NB4 (cell line): ENCODE measurements at regions not wholly inside any gene's neighbourhood (a gene's known extent, or its start where the extent isn't known, plus 50 kb on each side); places are given as distances from the start of the nearest gene placed in this dataset.

Experiments
- DNase-seq: peaks from one replicate; pipeline ENCODE4 v3.0.0; 2010; ENCODE audit warnings: low read depth
- H3K4me3 ChIP-seq: one replicate; pipeline ENCODE4 v1.5.1; 2011; ENCODE audit warnings: mild to moderate bottlenecking, low read depth, low read length, moderate library complexity
- MYC ChIP-seq: IDR thresholded peaks from 2 replicates; pipeline ENCODE4 v1.6.1; 2011; ENCODE audit warnings: low read depth, low read length
- POLR2A ChIP-seq: IDR thresholded peaks from 2 replicates; pipeline ENCODE4 v1.6.1; 2011; ENCODE audit warnings: mild to moderate bottlenecking; ENCODE audit not compliant: insufficient read length; ENCODE audit errors: extremely low read depth
- TF ChIP-seq, protein P1 (sequence below): IDR thresholded peaks from one replicate; pipeline ENCODE4 v1.5.1; 2012; ENCODE audit warnings: low read depth, low read length
- TF ChIP-seq, protein P2 (sequence below): IDR thresholded peaks from 2 replicates; pipeline ENCODE4 v1.6.1; 2011; ENCODE audit warnings: low read depth, low read length

DNA sequence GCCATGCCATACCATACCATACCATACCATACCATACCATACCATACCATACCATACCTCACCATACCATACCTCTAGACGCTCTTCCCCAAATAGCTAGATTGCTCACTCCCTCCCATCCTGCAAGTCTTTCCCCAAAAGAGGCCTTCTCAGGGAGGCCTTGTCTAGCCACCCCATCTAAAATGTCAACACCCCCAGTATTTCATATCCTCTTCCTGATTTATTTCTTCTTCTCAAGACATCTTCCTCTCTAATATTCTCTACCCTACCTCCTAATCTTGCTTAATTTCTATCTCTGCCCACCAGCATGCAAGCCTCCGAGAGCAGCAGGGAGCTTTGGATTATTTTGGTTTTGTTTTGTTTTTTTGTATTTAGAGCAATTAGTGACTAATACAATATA is 225.2 kb upstream of the RREB1 start:
- no peak overlapping the region for H3K4me3 ChIP-seq
- no peak for DNase-seq
- no peak for TF ChIP-seq MYC
- TF ChIP-seq, protein P1, sequence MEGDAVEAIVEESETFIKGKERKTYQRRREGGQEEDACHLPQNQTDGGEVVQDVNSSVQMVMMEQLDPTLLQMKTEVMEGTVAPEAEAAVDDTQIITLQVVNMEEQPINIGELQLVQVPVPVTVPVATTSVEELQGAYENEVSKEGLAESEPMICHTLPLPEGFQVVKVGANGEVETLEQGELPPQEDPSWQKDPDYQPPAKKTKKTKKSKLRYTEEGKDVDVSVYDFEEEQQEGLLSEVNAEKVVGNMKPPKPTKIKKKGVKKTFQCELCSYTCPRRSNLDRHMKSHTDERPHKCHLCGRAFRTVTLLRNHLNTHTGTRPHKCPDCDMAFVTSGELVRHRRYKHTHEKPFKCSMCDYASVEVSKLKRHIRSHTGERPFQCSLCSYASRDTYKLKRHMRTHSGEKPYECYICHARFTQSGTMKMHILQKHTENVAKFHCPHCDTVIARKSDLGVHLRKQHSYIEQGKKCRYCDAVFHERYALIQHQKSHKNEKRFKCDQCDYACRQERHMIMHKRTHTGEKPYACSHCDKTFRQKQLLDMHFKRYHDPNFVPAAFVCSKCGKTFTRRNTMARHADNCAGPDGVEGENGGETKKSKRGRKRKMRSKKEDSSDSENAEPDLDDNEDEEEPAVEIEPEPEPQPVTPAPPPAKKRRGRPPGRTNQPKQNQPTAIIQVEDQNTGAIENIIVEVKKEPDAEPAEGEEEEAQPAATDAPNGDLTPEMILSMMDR = no peak
- TF ChIP-seq, protein P2, sequence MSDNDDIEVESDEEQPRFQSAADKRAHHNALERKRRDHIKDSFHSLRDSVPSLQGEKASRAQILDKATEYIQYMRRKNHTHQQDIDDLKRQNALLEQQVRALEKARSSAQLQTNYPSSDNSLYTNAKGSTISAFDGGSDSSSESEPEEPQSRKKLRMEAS = no peak
- no peak for TF ChIP-seq POLR2A

DNA sequence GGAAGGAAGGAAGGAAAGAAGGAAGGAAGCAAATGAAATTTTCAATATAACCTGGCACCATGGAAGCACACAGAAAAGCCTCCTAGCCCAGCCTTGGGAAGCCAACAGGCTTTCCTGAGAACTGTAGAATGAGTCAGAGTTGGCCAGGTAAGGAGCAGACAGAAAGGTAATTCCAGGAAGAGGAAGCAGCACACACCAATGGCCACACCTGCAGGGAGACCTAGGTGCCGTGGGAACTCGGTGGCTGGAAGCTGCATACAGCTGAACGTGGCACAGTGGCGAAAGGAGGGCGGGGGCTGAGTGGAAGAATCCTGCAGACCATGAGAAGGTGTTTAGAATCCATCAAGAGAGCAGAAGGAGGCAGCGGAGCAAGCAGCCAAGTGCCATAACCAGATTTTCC is 224.8 kb upstream of the RREB1 start:
- no peak overlapping the region for H3K4me3 ChIP-seq
- TF ChIP-seq MYC (no peak), POLR2A (no peak)
- TF ChIP-seq, protein P2 = no peak
- TF ChIP-seq, protein P1 = no peak
- no peak for DNase-seq

DNA sequence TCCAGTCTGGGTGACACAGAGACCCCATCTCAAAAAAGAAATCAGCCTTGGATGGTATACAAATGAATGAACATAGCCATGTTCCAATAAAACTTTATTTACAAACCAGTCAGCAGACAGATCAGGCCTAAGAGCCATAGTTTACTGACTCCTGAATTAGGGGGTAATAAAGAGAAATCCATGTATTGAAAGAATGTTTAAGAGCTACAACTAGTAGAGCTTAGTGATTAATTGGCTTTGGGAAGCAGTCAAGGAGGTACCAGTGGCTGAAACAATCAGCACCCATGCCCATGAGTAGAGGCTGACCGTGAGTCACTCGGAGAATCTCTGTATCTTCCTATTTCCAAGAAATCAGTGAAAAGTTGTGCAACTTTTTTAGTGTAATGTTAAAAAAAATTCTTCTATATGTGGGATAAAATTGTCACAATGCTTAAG is 223.6 kb upstream of the RREB1 start:
- H3K4me3 ChIP-seq = no peak overlapping the region
- TF ChIP-seq, protein P1 = no peak
- TF ChIP-seq, protein P2 = no peak
- TF ChIP-seq POLR2A = no peak
- no peak for TF ChIP-seq MYC
- peak; percentile 58 for DNase-seq

DNA sequence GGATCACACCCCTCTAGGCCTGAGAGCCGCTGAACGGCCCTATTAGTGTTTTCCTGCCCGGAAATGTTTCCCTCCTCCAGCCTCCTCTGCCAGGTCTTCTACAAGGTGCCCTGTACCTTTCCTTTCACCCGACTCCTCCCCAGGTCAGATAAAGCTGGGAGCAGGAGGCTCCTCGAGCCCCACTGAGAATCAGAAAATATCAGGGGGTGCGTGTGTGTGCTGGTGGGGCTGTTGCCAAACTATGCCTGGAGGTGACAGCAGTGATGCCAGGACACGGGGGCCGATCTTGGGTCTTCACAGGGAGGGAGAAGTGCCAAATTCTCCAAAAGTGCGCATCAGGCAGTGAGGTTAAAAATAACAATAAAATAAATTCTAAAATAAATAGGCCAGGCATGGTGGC is 222.8 kb upstream of the RREB1 start:
- TF ChIP-seq, protein P1 = no peak
- no peak overlapping the region for H3K4me3 ChIP-seq
- no peak for DNase-seq

DNA sequence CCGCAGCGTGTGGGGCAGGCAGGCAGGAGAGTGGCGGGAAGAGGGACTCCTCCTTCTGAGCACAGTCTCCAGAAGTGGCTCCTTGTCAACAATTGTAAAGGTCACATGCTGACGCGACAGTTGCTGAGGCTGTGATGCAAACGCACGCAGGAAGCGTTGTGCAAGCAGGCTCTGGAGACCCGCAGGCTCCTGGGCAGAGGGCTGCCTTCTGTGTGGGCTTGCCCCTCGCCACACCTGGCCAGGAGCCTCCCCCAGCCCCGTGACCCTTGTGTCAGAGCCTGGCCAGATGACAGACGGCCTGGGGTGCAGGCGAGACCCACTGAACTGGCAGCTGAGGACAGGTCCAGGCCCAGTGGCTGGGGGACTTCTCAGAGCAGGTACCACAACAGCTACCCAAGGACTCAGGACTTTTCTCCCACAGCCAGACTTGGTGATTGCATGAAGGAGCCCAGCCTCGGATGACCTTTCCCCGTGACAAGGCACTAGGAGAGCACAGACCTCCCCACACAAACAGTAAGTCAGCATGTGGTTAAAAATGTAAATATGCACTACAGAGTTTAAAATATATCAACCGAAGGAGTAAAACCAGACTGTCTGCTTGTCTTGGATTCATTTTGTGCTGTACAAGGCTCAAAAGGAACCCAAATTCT is 222.1 kb upstream of the RREB1 start:
- TF ChIP-seq, protein P2 = peak; percentile 95
- TF ChIP-seq, protein P1 = no peak
- peak; percentile 94 for TF ChIP-seq MYC
- TF ChIP-seq POLR2A = peak; percentile 48
- peak overlapping the region; percentile 59 for H3K4me3 ChIP-seq
- peak; percentile 99 for DNase-seq

DNA sequence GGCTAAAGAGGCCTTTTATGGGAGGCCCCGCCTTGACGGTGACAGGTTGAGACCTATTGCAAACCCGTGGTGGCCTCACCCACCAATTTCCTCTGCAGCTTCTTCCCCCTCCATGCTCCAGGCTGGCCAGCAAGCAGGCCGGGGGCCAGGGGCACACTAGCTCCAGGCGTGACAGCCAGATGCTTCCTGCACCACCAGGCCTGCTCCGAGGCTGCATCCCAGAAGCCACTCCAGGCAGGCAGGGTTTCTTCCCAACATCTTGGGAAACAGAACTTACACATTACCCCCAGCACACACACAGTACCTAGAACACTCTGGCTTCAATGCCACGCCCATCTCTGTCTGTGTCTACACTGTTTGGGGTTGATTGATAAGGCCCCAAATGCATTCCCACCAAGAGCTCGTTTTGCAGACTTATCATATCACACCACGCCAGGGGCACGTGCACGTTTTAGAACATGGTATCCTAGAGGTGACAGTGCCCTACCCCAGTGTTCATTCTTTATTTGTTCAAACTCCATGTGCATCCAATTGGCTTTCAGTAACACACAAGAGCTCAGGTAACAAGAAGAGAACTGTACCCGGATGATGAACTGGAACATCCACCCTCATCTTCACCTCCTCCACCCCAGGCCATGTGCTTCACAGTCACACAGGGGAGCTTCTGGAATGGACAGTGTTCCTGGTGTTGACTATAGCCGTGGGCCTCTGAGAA is 221.4 kb upstream of the RREB1 start:
- peak; percentile 13 for TF ChIP-seq POLR2A
- TF ChIP-seq, protein P1 = no peak
- TF ChIP-seq, protein P2 = peak; percentile 47
- no peak for TF ChIP-seq MYC
- peak; percentile 96 for DNase-seq
- H3K4me3 ChIP-seq = peak overlapping the region; percentile 59
